ENCODE measurements at regions not wholly inside any gene's neighbourhood (a gene's known extent, or its start where the extent isn't known, plus 50 kb on each side); places are given as distances from the start of the nearest gene placed in this dataset.
A peak's percentile ranks its signal among the peaks of the same experiment; 100 is the strongest.

GRCh38 chr3:30297112-30297511 is 309.3 kb upstream of the TGFBR2 start:
- in situ Hi-C loops (cut with HindIII; ENCODE audit: low pct_unique_long_range_greater_than_20kb, low sequenced_read_pairs), result no loop called here
- no peak for DNase-seq (ENCODE audit: low read depth, low spot score)

- DNase-seq (ENCODE audit: low read depth, low spot score), result no peak
- in situ Hi-C loops (cut with HindIII; ENCODE audit: low pct_unique_long_range_greater_than_20kb, low sequenced_read_pairs), result no loop called here
These were observed 306.6 kb upstream of the TGFBR2 start for GRCh38 chr3:30299674-30300385.

- in situ Hi-C loops (cut with HindIII; ENCODE audit: low pct_unique_long_range_greater_than_20kb, low sequenced_read_pairs), result no loop called here
These were observed 305.6 kb upstream of the TGFBR2 start for GRCh38 chr3:30300809-30301208.

GRCh38 chr3:30302027-30302426 is 304.4 kb upstream of the TGFBR2 start:
- in situ Hi-C loops (cut with HindIII; ENCODE audit: low pct_unique_long_range_greater_than_20kb, low sequenced_read_pairs), result no loop called here
- no peak for DNase-seq (ENCODE audit: low read depth, low spot score)

More at GRCh38 chr3:30300809-30301208, 305.6 kb upstream of the TGFBR2 start:
- no peak for DNase-seq (ENCODE audit: low read depth, low spot score)

GRCh38 chr3:30303770-30304169 is 302.6 kb upstream of the TGFBR2 start:
- in situ Hi-C loops (cut with HindIII; ENCODE audit: low pct_unique_long_range_greater_than_20kb, low sequenced_read_pairs), result no loop called here

GRCh38 chr3:30305021-30305420 is 301.4 kb upstream of the TGFBR2 start:
- DNase-seq (ENCODE audit: low read depth, low spot score), result no peak
- in situ Hi-C loops (cut with HindIII; ENCODE audit: low pct_unique_long_range_greater_than_20kb, low sequenced_read_pairs), result no loop called here

More at GRCh38 chr3:30303770-30304169, 302.6 kb upstream of the TGFBR2 start:
- DNase-seq (ENCODE audit: low read depth, low spot score), result no peak

- no peak for DNase-seq (ENCODE audit: low read depth, low spot score)
- in situ Hi-C loops (cut with HindIII; ENCODE audit: low pct_unique_long_range_greater_than_20kb, low sequenced_read_pairs), result no loop called here
These were observed 299.5 kb upstream of the TGFBR2 start for GRCh38 chr3:30306896-30307295.

- no peak for DNase-seq (ENCODE audit: low read depth, low spot score)
- in situ Hi-C loops (cut with HindIII; ENCODE audit: low pct_unique_long_range_greater_than_20kb, low sequenced_read_pairs), result no loop called here
These were observed 298.9 kb upstream of the TGFBR2 start for GRCh38 chr3:30307372-30307950.

- in situ Hi-C loops (cut with HindIII; ENCODE audit: low pct_unique_long_range_greater_than_20kb, low sequenced_read_pairs), result no loop called here
- no peak for DNase-seq (ENCODE audit: low read depth, low spot score)
These were observed 298.3 kb upstream of the TGFBR2 start for GRCh38 chr3:30308131-30308530.

- DNase-seq (ENCODE audit: low read depth, low spot score), result no peak
- in situ Hi-C loops (cut with HindIII; ENCODE audit: low pct_unique_long_range_greater_than_20kb, low sequenced_read_pairs), result no loop called here
These were observed 296.1 kb upstream of the TGFBR2 start for GRCh38 chr3:30309961-30310954.

- in situ Hi-C loops (cut with HindIII; ENCODE audit: low pct_unique_long_range_greater_than_20kb, low sequenced_read_pairs), result no loop called here
- no peak for DNase-seq (ENCODE audit: low read depth, low spot score)
These were observed 294.6 kb upstream of the TGFBR2 start for GRCh38 chr3:30311781-30312180.

GRCh38 chr3:30313840-30314239 is 292.6 kb upstream of the TGFBR2 start:
- no peak for DNase-seq (ENCODE audit: low read depth, low spot score)
- in situ Hi-C loops (cut with HindIII; ENCODE audit: low pct_unique_long_range_greater_than_20kb, low sequenced_read_pairs), result no loop called here

- in situ Hi-C loops (cut with HindIII; ENCODE audit: low pct_unique_long_range_greater_than_20kb, low sequenced_read_pairs), result no loop called here
- DNase-seq (ENCODE audit: low read depth, low spot score), result no peak
These were observed 291.6 kb upstream of the TGFBR2 start for GRCh38 chr3:30314757-30315325.

- in situ Hi-C loops (cut with HindIII; ENCODE audit: low pct_unique_long_range_greater_than_20kb, low sequenced_read_pairs), result no loop called here
- no peak for DNase-seq (ENCODE audit: low read depth, low spot score)
These were observed 291.0 kb upstream of the TGFBR2 start for GRCh38 chr3:30315447-30315846.

GRCh38 chr3:30317561-30317960 is 288.8 kb upstream of the TGFBR2 start:
- no peak for DNase-seq (ENCODE audit: low read depth, low spot score)
- in situ Hi-C loops (cut with HindIII; ENCODE audit: low pct_unique_long_range_greater_than_20kb, low sequenced_read_pairs), result no loop called here

- in situ Hi-C loops (cut with HindIII; ENCODE audit: low pct_unique_long_range_greater_than_20kb, low sequenced_read_pairs), result no loop called here
- no peak for DNase-seq (ENCODE audit: low read depth, low spot score)
These were observed 288.3 kb upstream of the TGFBR2 start for GRCh38 chr3:30318110-30318509.

GRCh38 chr3:30319713-30320112 is 286.7 kb upstream of the TGFBR2 start:
- peak; percentile 79 for DNase-seq (ENCODE audit: low read depth, low spot score)
- in situ Hi-C loops (cut with HindIII; ENCODE audit: low pct_unique_long_range_greater_than_20kb, low sequenced_read_pairs), result no loop called here

- DNase-seq (ENCODE audit: low read depth, low spot score), result no peak
- in situ Hi-C loops (cut with HindIII; ENCODE audit: low pct_unique_long_range_greater_than_20kb, low sequenced_read_pairs), result no loop called here
These were observed 286.0 kb upstream of the TGFBR2 start for GRCh38 chr3:30320392-30320791.

Data from SK-MEL-5 (cell line).